GM21576 (cell line): ENCODE measurements at regions not wholly inside any gene's neighbourhood (a gene's known extent, or its start where the extent isn't known, plus 50 kb on each side); places are given as distances from the start of the nearest gene placed in this dataset.
"Not testable (repeated sequence)": the region's sequence is repeated elsewhere in the genome, so short reads cannot be mapped to it uniquely, and the experiment has no call there.

Experiments
- ATAC-seq: cut with Tn5 transposase; IDR thresholded peaks from one replicate; pipeline ENCODE4 v1.9.1; 2021; ENCODE audit warnings: mild to moderate bottlenecking, moderate library complexity; ENCODE audit not compliant: unreplicated experiment

DNA sequence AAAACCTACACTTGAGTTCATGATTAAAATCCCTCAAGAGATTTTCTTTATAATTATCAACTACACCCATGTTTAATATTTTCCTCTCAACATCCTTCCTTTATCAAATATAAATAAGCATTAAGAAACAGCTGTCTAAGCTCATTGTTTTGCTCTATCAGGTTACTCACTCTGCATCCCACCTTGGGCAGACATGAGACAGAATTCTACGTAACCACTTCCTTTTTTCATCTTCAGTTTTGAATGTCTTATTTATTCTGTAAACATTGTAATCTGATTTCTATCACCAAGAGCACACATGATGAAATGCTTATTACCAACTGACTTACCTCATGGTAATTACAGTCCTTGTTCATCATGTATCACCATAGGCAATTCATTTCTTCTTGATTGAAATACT lies 1256.6 kb upstream of the ATXN8OS start:
- no peak for ATAC-seq

DNA sequence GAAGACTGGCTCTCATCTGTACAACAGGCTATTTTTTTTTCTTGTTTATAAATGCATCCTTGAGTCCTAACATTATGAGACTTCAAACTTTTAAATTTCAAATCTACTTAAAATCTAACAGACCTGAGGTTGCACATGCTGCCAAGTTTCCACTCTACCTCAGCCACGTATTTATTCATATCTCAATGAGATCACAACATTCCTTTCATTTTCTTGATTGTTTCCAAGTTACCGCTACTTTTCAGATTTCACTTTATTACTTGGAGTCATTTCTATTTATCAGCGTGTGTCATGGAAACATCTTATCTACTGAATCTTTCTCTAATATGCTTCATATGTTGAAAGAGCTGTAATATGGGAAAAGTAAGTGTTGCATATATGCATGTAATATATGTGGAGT lies 1257.5 kb upstream of the ATXN8OS start:
- no peak for ATAC-seq

- no peak for ATAC-seq
Observed at GRCh38 chr13:68846663-68847062, 1261.0 kb upstream of the ATXN8OS start.

- ATAC-seq: no peak
Observed at GRCh38 chr13:68834375-68834774, 1273.3 kb upstream of the ATXN8OS start.

DNA sequence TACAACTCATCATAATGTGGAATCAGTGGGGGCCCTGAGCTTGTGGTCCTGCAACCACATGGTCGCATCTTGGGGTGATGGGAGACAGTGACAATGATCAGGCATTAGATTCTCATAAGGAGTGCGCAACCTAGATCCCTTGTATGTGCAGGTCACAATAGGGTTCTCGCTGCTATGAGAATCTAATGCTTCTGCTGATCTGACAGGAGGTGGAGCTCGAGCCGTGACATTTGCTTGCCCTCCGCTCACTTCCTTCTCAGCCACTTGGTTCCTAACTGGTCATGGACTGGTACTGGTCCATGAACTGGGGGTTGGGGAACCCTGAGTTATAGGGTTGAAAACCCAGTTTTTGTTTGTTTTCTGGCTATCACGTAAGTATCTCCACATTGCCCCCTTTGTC lies 1290.9 kb upstream of the ATXN8OS start:
- no peak for ATAC-seq

GRCh38 chr13:68813180-68813796 lies 1294.3 kb upstream of the ATXN8OS start:
- no peak for ATAC-seq

- ATAC-seq: no peak
Observed at GRCh38 chr13:68810660-68811059, 1297.0 kb upstream of the ATXN8OS start.

DNA sequence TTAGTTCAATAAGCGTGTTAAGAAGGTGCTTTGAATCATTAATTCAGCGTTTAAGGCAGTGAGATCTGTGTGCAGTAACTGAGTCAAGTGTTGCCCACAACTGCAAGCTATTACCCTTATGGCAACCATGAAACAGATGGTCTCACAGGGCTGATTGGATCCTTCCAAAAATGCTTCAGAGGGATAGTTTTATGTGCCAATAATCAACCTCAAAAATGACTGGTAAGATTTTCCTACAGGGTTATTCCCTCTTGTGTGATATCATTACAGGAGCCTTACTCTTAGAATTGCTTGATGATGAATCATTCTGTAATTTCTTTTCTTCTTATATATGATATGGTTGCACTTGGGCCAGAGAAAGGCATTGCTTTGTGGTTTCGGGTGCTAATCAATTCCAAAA lies 1299.2 kb upstream of the ATXN8OS start:
- no peak for ATAC-seq

DNA sequence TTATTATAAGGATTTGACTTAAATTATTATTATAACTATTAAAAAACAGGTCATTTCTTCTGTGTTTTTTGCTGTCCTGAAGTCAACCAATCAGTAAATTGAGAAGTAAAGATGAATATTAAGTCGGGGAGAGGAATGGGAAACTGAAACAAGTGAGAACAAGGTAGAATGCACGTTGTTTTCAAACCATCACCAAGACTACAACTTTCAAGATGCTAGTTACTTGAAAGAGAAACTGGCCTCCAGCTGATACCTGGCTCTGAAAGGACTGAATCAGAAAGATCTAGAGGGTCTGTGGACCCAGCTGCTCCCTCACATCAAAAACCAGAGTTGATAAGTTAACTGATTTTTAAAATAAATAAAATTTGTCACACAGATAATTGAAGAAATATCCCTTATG lies 1301.5 kb upstream of the ATXN8OS start:
- ATAC-seq: no peak

- no peak for ATAC-seq
Observed at GRCh38 chr13:68784275-68784674, 1323.4 kb upstream of the ATXN8OS start.

- no peak for ATAC-seq
Observed at GRCh38 chr13:68759617-68760016, 1348.0 kb upstream of the ATXN8OS start.

- ATAC-seq: no peak
Observed at GRCh38 chr13:68749796-68750195, 1357.8 kb upstream of the ATXN8OS start.

DNA sequence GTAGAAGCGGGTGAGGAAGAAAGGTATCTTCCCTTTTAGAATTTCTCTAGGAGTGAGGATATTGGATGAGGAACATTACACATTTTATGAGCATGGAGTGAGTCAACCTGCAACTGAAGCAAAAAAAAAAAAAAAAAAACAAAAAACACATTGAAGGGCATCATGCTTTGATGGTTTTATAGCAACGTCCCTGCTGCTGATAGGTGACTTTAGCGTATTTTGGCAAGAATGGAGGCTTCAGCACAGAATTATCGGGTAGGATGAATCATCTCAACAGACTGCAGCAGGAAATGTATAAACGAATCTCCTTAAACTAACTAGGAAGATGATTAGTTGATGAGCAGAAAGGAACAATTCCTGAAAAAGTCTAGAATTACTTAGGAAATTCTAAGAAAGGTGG lies 1359.6 kb upstream of the ATXN8OS start:
- ATAC-seq: no peak

DNA sequence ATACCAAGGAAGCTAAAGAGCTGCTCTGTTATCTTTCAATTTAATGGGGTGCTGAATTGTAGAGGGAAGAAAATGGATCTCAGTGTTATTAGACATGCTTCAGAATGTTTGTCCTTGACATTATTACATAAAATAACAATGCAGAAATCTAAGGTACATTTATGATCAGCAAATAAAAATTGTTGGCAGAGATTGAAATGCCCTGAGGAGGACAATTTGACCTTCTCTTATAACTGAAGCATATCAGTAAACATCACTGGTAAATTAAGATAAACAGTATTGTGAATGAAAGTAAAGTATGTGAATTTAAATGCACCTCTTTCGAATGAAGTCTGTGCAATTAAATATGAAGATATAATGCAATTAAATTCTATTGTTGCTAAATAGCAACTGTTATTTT lies 1362.1 kb upstream of the ATXN8OS start:
- ATAC-seq: no peak

- ATAC-seq: no peak
Observed at GRCh38 chr13:68736961-68737360, 1370.7 kb upstream of the ATXN8OS start.

DNA sequence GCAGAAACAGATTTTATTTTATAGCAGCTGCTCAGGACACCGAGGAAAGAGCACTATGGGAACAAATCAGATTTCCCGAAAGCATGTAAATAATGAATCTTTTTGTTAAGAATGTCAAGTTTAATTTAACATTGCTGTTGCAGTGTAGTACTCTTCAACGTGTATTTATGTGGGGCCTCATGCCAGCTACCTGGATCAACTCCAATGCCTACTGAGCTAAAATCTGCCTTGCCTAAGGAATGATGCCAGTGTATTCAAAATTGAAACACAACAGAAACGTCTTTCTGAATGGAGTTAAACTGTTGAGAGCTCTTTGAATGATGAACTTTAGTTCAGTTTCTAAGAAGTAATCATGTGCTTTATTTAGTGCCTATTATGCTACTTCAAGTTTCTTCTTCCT lies 1379.8 kb upstream of the ATXN8OS start:
- no peak for ATAC-seq

- ATAC-seq: no peak
Observed at GRCh38 chr13:68727165-68727564, 1380.5 kb upstream of the ATXN8OS start.

DNA sequence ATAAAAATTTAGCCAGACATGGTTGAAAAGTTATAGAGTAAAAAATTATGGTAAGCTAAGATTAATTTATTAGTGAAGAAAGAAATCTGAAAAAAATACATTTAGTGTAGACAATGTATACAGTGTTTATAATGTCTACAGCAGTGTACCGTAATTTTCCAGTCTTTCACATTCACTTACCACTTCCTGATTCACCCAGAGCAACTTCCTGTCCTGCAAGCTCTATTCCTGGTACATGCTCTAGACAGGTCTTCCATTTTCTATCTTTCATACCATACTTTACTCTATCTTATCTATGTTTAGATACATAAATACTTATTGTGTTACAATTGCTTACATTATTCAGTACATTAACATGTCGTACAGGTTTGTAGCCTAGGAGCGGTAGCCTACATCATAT lies 1387.8 kb upstream of the ATXN8OS start:
- no peak for ATAC-seq

DNA sequence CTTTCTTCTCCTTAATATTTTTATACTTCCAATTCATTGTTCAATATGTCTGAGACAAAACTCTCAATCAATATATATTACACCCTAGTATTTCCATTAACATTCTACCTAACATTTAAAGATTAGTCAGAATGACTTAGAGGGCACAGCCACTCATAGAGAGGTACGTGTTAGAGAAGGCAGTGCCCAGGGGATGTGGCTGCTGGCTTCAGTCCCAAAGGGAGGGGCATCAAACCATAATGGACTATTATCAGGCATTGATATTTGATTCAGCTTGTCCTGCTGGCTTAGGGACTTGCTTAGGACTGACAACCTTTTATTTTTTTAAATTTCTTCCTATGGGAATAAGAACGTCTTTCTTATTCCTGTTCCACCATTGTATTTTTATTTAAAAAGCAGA lies 1392.0 kb upstream of the ATXN8OS start:
- no peak for ATAC-seq

DNA sequence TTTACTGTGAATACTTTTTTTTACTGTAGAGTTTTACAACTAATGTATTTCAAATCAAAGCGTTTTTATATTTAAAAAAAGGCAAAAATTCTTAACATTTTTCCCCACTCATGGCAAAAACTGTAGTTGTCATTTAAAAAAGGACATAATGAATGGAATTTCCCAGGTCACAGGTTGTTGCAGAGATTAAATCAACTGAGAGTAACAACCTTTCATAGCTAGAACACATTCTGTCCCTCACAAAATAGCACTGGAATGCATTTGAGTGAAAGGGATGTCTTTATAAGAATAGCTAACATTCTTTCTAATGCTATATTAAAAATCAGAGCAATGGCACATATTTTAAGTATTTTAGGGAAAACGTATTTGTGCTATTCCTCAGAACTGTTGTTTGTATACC lies 1393.3 kb upstream of the ATXN8OS start:
- ATAC-seq: no peak

DNA sequence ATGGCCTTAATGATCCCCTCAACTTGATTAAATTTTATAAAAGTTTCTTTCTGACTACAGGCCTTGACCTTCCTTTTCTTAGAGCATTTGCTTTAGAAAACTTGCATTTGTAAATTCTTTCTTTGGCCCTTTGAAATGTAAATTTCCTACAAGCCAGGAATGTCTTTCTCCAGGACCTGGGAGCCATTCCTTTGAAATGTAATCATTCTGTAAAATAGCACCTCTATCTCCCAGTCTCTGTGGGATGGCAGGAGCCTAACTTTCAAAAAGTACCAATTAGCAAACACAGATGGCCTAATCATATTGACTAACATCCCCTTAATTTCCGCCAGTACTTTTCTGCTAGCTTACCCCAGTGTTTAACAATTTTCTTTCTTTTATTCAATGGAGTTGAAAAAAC lies 1394.2 kb upstream of the ATXN8OS start:
- no peak for ATAC-seq

- ATAC-seq: no peak
Observed at GRCh38 chr13:68708336-68708908, 1399.2 kb upstream of the ATXN8OS start.

DNA sequence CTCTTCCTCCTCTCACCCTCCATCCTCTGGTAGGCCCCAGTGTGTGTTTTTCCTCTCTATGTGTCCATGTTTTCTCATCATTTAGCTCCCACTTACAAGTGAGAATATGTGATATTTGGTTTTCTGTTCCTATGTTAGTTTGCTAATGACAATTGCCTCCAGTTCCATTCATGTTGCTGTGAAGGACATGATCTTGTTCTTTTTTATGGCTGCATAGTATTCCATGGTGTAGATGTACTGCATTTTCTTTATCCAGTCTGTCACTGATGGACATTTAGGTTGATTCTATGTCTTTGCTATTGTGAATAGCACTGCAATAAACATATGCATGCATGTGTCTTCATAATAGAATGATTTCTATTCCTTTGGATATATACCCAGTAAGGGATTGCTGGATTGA lies 1401.6 kb upstream of the ATXN8OS start:
- not testable (repeated sequence) for ATAC-seq
